Lung microvascular endothelial cell (primary cell): ENCODE measurements at regions not wholly inside any gene's neighbourhood (a gene's known extent, or its start where the extent isn't known, plus 50 kb on each side); places are given as distances from the start of the nearest gene placed in this dataset.
"Not testable (repeated sequence)": the region's sequence is repeated elsewhere in the genome, so short reads cannot be mapped to it uniquely, and the experiment has no call there.

Experiments
- DNase-seq, 2 donors: peaks; one replicate each; pipeline versions ENCODE4 v3.0.0 to v3.0.0-alpha.2; 2010; ENCODE audit warnings: low read depth in 2 of 2

DNA sequence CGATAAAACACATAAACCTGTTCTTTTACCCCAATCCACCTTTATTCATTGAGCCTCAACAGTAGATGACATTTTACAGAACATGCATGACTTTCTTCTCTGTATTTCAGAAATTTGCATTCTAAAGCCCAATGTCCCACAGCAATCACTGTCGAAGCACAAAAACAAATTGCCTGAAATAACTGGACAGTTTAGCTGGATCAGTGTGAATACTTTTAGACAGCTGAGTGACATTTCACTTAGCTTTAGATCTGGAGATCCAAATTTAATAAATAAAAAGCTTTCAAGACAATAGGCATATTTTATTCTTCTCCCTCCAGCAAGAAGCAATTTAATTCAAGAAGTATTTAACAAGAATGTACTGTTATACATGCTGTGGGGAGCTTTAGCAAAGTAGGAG lies 109.1 kb upstream of the FSCB start:
- no peak for DNase-seq

DNA sequence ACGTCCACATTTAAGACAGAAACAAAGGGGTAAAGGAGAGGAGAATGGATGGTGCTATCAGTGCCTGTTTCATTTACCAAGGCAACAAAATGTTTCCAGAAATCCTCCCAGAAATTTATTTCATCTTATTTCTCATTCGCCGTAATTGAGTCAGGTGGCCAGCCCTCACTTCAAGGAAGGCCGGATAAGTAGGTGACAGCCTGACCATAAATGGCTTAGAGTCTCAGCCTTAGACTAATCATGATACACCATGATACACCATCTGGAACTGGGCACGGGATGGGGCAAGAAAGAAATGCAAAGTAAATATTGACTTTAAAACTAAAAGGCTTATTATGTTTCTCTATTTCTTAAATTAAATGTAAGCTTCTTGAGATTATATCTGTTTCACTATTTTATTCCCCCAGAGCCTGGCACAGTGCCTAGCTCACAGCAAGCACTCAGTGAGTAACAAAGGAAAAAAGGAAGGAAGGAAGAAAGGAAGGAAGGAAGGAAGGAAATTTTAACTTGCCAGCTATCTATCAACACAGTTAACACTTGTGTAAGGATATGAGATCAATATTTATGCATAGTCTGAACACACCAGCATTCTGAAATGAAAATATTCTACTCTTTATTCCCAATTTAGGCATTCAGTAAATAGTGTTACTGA lies 106.1 kb upstream of the FSCB start:
- DNase-seq, result no peak

- no peak for DNase-seq
Measured at GRCh38 chr14:44612002-44612401, 104.9 kb upstream of the FSCB start.

DNA sequence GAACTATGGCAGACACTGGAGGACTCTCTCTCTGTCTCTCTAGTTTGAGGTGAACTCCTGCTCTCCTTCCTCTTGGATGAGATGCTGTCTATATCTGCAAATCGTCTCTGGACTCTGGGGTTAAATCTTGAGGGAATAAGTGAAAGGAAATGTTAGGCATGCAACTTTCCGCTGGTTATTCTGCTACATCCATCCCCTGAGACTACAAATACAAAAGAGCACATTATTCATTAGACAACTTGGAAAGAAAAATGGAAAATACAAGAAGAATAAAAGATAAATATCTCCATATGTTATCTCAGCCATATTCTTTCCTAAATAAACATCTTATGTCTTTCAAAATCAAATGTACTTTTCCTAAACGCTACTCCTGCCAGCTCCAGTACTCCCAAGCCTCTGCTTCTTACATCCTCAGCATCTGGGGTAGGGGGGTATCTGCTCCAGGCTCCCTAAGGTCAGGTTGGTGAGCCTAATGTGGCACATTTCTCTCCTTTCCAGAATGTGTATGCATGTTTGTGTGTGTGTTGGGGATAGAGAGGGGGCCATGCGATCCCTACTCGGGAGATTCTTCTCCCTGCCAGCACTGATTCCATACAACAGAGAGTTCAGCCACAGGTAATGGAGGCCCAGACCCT lies 102.9 kb upstream of the FSCB start:
- DNase-seq, result no peak

DNA sequence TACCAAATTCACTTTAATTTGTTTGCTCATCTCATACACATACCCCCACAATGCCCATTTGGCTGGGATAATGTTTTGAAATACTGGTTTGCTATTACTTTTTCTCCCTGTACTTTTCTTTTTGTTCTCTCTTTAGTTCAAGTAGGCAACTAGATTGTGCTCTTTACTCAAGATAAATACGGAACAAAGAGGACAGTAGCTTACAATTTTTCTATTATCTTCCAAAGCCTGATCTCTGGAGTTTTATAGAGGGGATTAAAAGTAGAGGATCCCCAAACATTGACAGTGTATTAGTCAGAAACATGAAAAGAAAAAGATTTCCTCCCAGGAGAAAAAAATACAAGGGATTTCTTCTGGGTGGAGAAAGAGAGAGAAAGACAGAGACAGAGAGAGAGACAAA lies 102.1 kb upstream of the FSCB start:
- DNase-seq, result no peak

GRCh38 chr14:44607701-44608100 lies 100.6 kb upstream of the FSCB start:
- DNase-seq, result no peak

DNA sequence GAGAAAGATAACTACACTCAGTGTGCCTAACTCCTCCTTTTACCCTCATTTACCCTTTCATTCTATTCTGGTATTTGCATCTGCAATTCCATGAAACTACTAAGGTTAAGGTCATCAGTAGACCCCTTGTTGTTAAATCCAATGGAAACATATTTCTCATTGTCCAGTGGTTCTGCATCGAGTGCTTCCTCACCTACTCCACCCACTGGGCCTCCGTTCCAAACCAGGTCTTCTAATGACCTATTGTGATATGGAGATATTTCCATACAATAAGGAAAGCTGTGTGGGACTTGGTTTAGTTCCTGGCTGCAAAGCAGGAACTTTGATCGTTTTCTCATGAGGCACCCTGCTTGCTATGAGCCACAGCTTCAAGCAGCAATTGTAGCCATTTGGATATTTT lies 99.5 kb upstream of the FSCB start:
- DNase-seq, result no peak

DNA sequence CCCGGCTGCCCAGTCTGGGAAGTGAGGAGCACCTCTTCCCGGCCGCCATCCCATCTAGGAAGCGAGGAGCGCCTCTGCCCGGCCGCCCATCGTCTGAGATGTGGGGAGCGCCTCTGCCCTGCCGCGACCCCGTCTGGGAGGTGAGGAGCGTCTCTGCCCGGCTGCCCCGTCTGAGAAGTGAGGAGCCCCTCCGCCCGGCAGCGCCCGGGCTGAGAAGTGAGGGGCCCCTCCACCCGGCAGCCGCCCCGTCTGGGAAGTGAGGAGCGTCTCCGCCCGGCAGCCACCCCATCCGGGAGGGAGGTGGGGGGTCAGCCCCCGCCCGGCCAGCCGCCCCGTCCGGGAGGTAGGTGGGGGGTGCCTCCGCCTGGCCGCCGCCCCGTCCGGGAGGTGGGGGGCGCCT lies 94.2 kb upstream of the FSCB start:
- DNase-seq, result not testable (repeated sequence)

DNA sequence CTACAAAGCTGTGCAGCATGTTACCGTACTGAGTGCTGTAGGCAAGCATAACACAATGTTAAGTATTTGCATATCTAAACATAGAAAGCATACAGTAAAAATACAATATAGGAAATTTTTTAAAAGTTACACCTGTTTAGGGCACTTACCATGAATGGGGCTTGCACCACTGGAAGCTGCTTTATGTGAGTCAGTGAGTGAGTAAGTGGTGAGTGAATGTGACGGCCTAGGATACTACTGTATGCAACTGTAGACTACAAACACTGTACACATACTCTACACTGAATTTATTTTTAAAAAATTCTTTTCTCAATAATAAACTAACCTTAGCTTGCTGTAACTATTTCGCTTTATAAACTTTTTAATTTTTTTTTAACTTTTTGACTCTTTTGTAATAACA lies 82.1 kb upstream of the FSCB start:
- no peak for DNase-seq

DNA sequence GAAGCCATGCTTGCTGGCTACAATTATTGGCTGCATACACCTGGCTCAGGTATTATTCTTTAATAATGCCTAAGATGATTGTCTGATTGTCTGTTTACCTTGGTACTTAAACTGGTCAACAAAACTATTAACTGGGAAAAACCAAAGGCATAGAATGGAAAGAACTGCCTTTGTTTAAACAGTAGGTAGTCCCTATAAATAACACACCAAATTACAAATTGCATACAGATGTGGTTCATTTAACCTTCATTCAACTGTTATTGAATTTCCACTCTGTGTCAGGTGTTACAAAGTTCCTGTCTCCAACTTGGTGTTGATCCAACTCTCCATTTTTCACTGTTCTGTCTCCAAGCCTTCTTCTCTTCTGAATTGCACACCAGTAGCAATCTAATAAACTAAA lies 79.8 kb upstream of the FSCB start:
- no peak for DNase-seq

- no peak for DNase-seq
Measured at GRCh38 chr14:44576356-44576755, 69.3 kb upstream of the FSCB start.

- DNase-seq, result no peak
Measured at GRCh38 chr14:44567997-44568396, 60.9 kb upstream of the FSCB start.

DNA sequence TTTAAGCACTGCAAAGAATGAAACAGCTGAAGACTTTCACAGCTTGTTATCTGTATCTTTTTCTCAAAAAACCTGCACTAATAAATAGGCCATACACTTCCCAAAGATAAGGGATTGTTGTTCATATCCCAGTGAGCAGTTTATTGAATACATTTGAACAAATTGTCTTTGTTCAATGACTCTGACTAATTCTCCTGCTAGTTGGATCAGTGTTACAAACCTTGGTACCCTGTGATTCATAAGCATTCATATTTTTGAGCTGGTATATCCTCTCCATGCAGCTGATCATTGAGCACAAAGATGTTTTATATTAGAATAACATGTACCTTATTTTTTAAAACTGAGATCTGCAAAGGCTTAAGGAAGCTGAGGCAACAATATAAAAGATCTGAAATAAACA lies 58.9 kb upstream of the FSCB start:
- DNase-seq, result no peak

- no peak for DNase-seq
Measured at GRCh38 chr14:44564908-44565307, 57.8 kb upstream of the FSCB start.
